Posterior vena cava (tissue), 2 donors: ENCODE measurements at regions not wholly inside any gene's neighbourhood (a gene's known extent, or its start where the extent isn't known, plus 50 kb on each side); places are given as distances from the start of the nearest gene placed in this dataset.

Experiments
- DNase-seq: peaks from one replicate; pipeline ENCODE4 v3.0.0-alpha.2; 2020; ENCODE audit warnings: low spot score
- intact Hi-C, 2 donors: fragments of 100-400 bp; cut with DNase I; formaldehyde crosslinking; loops; one replicate each; pipeline versions ENCODE4 v1.14.1 to v1.14.2; 2022 to 2023
- donor health status: DM: yes; HTN: yes; CAD: no.
- donor health status: DM: yes; HTN: yes; CAD: no.

DNA sequence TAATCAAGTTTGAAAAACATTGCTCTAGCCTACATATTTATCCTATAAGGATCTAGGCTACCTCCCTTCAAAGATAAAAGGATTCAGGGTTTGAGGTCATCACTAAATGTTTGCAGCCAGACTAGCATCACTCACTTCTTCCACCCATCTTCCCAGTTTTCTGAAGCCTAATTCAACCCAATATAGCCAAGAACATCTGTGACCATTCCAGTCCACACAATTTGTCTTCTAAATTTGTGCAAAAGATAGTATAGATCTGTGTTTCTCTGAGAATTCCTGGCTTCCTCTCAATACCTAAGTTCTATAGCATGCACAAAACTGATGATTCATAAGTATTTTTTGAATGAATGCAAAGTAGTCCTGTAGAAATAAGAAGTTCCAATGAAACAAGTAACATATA is 103.0 kb upstream of the CDK1 start:
- intact Hi-C loops = no loop called here

DNA sequence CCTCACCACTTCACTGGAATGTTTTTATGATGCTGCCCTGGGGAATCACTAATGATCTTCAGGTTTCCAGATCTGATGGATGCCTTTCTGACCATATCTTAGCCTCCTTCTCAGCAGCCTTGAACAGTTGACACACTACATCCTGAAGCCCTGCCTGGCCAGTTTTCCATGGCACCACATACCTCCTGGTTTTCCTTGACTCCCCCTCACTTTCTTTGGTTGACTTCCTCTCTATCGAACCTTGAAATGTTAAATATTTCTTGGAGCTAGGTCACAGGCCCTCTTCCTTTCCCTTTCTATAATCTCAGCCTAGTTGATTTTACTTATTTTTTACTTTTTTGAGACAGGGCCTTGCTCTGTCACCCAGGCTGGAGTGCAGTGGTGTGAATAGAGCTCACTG is 108.8 kb upstream of the CDK1 start:
- DNase-seq = no peak
- intact Hi-C loops = no loop called here

More for the DNA sequence above, 103.0 kb upstream of the CDK1 start:
- no peak for DNase-seq

DNA sequence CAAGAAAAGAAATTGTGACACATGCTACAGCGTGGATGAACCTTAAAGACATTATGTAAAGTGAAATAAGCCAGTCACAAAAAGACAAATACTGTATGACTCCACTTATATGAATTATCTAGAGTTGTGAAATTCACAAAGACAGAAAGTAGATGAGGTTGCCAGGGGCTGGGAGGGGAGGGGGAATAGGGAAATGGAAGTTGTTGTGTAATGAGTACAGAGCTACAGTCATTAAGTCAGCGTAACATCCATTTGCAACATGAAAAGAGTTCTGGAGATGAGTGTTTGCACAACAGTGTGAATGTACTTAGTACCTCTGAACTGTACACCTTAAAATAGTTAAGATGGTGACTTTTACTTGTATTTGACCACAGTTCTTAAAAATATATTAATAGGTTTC is 112.1 kb upstream of the CDK1 start:
- no peak for DNase-seq
- intact Hi-C loops = no loop called here

DNA sequence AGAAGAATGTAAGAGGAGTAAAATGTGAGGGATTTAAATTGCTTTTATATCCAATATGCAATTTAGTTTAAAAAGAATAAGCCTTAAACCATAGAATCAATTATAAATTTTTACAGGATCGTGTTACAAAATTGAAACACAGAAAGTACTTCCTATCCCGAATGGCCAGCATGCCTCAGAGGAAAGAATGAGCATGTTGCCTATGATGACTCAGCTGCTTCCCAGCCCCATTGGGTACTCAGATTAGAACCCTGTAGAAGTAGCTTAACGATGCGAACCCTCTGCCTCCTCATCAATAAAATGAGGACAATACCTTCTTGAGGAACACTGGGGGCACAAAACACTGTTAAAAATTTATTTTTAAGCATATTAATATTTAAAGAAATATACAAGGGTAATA is 113.4 kb upstream of the CDK1 start:
- intact Hi-C loops = no loop called here
- no peak for DNase-seq

DNA sequence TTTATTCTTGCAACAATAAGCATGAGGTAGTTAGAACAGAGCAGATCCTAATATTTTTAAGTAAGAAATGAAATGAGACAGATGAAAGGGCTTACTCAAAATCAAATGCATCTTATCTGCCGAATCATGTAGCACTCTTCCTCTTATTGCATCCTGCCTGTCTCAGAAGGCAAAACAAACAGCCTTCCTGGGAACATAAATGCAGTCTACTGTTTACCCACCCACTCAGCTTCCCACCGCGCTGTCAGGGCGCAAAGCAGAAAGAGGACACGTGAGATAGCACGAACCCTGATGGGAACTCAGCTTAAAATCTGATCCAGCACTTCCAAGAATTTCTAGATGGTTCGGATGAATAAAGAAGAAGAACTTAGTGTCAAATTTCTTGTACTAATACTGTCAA is 114.4 kb upstream of the CDK1 start:
- DNase-seq = no peak
- intact Hi-C loops = no loop called here

DNA sequence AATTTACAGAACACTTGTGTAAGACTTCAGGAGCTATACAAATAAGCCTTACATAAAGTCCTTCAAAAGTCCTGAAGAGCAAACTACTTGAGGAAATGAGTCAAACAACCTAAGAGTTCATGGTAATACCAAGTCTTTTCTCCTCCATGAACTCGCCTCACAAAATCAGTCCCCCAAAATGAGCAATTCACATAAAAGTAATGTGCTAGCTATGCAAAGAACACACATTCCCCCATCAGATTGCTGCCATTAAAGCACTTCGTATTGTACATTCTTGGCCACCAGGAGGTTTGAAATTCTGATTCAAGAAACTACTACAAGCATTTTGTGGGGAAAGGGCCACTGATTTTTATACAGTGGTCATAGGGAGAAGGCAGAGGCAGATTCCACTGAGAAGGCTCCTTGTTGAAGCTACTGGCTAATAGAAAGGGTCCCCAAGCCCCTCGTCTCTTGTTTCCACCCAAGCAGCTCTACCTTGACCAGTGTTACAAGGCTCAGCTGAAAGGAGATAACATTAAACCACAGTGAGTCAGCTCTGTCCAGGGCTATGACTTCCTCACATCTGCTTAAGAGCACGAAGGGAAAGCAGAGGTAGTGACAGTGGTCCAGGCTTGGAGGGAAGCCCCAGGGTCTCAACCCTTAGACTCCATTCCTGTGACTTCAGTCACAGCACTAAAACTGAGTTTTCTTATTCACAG is 115.2 kb upstream of the CDK1 start:
- DNase-seq = no peak
- intact Hi-C loops = no loop called here

DNA sequence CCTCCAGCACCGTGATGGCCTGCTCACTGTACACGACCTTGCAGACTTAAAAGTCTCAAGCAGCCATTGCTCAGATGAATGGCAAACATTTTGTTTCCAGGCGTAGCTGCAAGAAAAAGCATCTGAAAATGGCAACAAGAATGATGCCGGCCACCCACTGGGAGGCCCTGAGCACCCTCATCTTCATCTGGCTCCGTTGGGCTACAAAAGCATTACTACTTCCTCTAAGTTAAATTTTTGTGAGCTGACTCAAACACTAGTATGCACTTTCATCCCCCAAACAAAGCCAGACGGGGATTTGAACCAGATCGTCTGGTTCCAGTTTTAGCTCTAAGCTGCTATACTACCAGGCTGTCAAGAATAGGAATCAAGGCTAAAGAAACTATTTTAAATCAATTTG is 116.6 kb upstream of the CDK1 start:
- intact Hi-C loops = no loop called here
- DNase-seq = no peak

DNA sequence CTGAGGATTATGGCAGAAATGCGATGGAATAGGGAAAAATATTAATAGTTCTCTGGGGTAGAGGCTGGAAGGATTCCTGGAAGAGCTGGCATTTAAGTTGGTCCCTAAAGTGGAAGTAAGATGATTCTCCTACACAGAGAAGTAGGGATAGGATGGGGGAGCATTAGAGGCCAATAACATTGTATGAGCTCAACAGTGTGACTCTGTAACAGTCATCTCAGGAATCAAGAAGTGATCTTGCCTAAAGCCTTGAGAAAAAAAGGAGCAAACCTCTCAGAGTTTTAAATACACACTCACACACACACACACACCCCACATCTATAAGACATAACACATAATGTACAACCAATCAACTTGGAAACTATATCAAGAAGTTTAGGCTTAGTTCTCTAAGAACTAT is 117.7 kb upstream of the CDK1 start:
- intact Hi-C loops = no loop called here
- DNase-seq = no peak

DNA sequence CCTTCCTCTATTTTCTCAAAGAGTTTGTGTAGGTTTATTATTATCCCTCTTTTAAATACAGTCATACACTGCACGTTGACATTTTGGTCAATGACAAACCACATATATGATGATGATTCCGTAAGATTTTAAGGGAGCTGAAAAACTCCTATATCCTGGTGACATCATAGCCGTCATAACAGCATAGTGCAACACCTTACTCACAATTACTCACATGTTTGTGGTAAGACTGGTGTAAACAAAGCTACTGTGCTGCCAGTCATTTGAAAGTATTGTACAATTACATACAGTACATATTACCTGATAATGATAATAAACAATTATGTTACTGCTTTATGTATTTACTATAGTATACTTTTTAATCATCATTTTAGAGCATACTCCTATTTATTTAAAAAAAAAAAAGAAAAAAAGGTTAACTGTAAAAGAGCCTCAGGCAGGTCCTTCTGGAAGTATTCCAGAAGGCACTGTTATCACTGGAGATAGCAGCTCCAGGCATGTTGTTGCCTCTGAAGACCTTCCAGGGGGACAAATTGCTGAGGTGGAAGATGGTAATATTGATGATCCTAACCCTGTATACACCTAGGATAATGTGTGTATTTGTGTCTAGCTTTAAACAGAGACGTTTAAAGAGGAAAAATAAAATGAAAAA is 123.3 kb upstream of the CDK1 start:
- intact Hi-C loops = loop anchor here in 1 of 2 donors (10.0 kb wide), 1 partner anchor 210 kb away; no protein-coding TSS in a partner anchor
- DNase-seq = no peak

DNA sequence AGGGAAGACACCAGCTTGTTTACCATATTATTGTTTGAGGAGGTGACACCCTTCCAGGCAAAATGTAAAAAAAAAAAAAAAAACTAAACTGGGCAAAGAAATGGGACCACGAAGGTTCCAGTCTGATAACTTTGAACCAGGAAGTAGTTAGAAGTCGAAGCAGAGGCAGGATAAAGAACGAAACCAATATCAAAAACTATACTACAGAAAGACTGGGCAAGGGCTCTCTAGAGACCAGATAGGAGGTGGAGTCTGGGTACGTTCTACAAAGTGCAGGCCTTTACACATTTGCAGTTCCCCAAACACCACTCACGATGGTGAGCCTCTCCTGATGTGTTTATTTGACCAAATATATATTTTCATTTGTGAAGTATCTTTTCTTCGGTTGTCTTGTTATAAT is 125.7 kb upstream of the CDK1 start:
- no peak for DNase-seq
- intact Hi-C loops = loop anchor here in 1 of 2 donors (10.0 kb wide), 1 partner anchor 208 kb away; no protein-coding TSS in a partner anchor

DNA sequence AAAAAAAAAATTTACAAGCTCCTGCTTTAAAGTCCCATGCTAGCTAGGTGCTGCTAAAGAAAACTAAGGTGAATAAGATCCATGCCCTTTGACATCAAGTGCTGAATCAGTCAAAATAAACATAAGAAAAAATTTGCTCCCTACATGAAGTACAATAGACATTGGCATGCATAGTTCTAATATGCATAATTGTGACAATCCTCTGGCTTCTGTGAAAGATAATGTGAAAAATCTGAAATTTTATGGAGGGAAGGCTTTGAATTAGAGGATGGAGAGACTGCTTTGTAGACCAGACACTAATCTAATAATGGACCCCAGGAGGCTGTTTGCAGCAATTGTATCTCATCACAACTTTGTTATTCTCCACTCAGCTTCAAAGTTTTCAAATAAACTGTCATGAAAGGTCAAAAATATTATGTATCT is 127.9 kb upstream of the CDK1 start:
- DNase-seq = no peak
- intact Hi-C loops = loop anchor here in 1 of 2 donors (10.0 kb wide), 1 partner anchor 206 kb away; no protein-coding TSS in a partner anchor

DNA sequence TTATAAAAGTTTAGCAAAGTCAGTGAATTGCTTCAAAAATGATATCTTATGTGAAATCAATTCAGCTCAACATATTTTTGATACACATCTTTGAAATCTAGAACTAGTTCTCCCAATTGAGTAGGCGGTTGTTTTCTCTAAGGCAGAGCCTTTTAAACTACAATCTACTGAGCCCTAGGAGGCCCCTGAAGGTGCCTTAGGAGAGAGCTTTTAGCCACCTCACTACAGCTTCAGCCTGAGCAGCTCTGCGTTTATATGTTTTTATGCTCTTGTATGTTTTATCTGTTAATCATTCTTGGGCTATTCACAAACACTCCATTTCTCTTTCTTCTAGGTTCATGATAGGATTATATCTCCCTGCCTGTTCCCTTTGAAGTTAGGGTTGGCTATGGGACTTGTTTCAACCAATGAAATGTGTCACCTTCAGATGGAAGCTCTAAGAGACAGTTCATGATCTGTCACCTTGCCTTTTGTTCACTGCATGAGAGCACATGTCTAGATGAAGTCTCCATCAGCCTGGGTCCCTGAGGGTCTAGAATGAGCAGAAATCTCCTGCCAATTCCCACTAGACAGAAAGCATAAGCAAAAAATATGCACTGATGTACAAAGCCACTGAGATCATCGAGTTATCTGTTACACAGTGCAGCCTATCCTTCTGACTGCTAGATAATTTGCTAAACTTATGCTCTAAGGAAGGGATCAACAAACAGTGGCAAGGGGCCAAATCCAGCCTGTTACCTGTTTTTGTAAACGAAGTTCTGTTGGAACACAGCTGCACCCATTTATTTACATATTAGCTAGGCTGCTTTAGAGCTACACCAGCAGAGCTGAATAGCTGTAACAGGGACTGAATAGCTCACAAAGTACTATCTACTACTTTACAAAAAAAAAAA is 128.5 kb upstream of the CDK1 start:
- DNase-seq = no peak
- intact Hi-C loops = loop anchor here (10.0 kb wide), 1 partner anchor 205 kb away; no protein-coding TSS in a partner anchor

DNA sequence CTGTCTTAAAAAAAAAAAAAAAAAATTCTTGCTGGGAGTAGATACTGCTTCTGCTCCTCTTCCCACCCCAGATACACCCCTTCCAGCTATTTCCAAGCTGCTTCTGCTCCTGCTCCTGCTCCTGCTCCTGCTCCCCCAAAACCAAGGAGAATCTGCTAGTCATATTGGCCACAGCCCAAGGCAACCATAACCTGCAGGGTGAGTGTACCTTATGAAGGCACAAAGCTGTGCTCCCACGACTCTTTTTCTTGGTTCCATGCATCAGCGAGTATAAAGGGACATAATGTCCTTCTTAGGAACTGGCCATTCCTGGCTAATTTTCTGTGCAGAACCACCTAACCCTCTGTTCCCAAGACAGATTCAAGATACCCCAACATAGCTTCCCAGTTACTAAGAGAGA is 129.5 kb upstream of the CDK1 start:
- intact Hi-C loops = loop anchor here in 1 of 2 donors (10.0 kb wide), 1 partner anchor 204 kb away; no protein-coding TSS in a partner anchor
- no peak for DNase-seq

DNA sequence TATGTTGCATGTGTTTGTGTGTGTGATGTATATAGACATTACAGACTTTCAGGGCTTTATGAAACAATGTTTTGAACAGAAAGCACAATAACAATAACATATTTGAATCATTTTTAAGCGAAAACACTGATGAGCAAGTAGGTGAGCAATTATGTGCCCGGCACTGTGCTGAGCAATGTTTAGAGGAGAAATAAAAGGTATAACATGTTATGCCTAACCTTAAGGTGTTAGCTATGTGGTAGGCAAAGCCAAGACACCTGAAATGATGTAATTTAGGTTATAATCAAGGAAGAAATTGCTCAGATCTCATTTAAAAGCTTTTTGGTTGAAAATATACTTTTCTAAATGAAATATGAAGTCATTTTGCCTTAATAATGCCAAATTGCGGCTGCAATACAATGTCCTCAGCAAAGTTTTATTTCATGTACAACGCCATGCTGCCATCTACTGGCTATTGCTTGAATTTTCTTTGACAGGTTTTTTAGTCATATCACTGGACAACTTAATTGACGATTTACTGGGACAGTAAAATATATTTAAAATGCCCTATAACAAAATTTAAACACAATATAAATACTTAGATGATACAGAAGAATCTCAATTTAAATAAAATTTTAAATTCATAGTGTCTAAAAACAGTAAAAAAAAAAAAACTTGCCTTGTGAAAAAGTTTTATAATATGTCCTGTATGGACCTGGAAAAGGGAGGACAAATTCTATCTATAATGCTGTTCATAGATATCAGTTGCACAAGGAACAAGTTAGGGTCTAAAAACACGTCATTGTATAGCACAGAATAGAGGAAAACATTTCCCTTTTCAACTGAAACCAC is 131.1 kb upstream of the CDK1 start:
- intact Hi-C loops = loop anchor here in 1 of 2 donors (10.0 kb wide), 1 partner anchor 202 kb away; no protein-coding TSS in a partner anchor
- no peak for DNase-seq

DNA sequence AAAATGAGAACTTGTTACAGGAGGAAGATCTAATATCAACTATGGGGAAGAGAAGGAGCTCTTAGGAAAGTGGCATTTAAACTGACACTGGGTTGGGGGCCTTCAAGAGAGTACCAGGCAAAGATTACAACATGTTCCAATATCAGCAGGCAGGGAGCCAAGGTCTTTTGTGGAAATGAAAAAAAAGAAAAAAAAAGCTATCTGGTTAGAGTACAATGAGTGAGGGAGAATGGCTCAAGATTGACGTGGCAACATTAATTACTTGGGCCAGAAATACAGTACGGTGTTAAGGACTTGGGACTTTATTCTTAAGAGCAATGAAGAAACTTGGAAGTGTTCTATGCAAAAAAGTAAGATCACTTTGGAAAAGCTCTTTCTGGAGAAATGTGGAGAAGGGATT is 132.3 kb upstream of the CDK1 start:
- intact Hi-C loops = loop anchor here in 1 of 2 donors (10.0 kb wide), 1 partner anchor 201 kb away; no protein-coding TSS in a partner anchor
- DNase-seq = no peak

DNA sequence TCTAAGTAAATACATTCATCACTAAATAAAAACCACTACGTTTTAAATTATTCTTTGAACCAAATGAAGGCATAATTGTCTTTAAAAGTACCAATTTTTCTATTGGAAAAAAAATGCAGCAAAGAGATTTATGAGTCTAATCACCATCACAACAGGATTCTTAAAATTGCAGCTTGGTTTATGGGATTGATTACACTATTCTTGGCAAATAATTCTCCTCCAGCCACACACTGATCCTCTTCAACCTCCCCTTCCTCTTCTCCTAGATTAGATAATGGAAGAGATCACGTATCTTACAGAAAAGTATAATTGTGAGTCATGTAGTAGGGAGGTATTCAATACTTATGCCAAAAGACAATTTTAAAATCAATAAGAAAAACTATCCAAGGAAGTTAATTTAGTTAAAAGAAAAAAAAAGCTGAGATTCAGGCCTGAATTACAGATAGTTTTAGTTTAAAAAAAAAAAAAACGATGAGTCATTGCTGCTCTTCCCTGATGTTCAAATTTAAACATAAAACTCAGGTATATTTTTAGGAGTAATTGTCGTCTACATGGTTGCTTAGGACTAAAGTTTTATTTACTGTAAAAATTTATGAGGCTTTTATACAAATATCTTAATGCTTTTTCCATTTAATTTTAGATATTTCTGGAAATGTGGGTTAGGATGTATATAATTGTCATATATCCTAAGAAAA is 133.7 kb upstream of the CDK1 start:
- intact Hi-C loops = loop anchor here in 1 of 2 donors (10.0 kb wide), 1 partner anchor 200 kb away; no protein-coding TSS in a partner anchor
- DNase-seq = no peak

DNA sequence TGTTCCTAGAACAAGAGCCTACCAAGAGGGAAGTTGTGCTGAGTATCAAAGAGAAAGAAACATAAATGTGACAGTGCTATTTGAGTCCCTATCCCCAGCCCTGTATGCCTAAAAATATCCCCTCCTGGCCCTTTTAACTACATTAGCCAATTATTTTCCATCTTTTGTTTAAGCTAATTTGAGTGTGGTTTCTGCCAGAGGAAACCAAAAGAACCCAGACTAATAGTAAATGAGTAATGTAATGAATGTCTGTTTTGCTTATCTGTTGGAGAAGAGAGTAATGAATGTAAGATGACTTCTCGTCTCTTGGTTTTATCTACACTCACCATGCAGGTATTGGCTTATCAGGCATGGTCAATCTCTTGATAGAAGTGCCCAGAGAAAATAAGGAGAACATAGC is 134.4 kb upstream of the CDK1 start:
- no peak for DNase-seq
- intact Hi-C loops = loop anchor here in 1 of 2 donors (10.0 kb wide), 1 partner anchor 199 kb away; no protein-coding TSS in a partner anchor

DNA sequence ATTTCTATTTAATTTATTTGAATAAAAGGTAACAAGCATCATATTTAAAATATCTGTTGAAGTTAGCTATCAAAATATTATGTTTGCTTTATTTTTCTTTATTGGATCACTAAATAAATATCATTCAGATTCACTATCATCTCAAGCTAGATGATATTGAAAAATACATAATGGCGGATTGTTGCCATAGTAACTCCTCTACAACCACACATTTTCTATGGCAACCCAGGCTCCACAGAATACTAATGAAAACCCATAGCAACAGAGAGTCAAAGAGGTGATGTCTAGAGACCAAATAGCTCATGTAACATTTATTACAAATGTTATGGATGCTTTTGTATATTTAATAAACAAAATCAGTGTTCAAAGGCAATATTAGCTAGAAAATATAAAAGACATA is 148.9 kb upstream of the CDK1 start:
- DNase-seq = no peak
- intact Hi-C loops = no loop called here
